ENCODE measurements at regions not wholly inside any gene's neighbourhood (a gene's known extent, or its start where the extent isn't known, plus 50 kb on each side); places are given as distances from the start of the nearest gene placed in this dataset.

DNA sequence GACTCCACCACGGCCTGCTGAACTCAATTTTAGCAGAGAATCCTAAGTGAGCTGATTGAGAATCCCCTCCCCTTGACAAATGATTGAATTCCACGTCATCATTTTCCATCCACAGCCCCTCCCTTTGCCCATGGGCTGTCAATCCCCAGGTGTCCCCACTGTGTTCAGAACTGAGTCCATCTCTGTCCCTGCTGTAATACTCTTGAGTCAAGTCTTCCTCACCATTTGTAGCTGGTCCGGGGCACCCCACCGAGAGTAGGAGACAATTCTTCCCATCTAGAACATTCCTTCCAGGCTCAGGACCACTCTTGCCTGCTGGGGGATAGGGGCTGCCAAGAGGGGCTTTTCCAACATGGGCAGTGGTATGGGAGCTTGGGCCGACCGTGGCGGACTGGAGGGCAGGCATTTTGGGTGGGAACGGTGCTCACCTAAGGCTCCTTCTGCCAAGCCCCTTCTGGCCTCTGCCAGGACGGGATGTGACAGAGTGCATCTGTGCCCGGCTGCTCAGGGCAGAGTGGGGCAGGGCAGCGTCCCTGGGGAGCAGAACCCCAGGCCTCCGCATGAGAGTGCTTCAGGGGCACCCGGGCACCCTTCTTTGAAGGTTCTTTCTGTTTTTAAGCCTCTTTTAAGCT lies 218.1 kb upstream of the RTL1 start:
- WGBS, 2 donors = 74 to 82% methylated on average over 13 of the region's 13 CpGs
- Histone ChIP-seq H3K4me1 (ENCODE audit: control insufficient read depth in 1 of 2, insufficient read depth in 2 of 2, low read length in 2 of 2) (no peaks in the 10 kb centered on the region), H3K9me3 (ENCODE audit: control insufficient read depth, low read length) (no peaks in the 10 kb centered on the region), H3K27me3 (ENCODE audit: control insufficient read depth in 1 of 2, insufficient read depth in 2 of 2, low read length in 1 of 2) (no peaks in the 10 kb centered on the region), H3K27ac (ENCODE audit: low read depth in 1 of 2, low read length in 2 of 2) (no peak overlapping the region), H3K36me3 (ENCODE audit: control insufficient read depth in 1 of 2, insufficient read depth in 2 of 2, low read length in 1 of 2) (no peaks in the 10 kb centered on the region), H3K4me3 (ENCODE audit: low read length in 2 of 2) (no peak overlapping the region)
- intact Hi-C loops (cut with DNase I) = no loop called here
- DNase-seq (no peak), ATAC-seq (ENCODE audit: low FRiP score) (no peak)

DNA sequence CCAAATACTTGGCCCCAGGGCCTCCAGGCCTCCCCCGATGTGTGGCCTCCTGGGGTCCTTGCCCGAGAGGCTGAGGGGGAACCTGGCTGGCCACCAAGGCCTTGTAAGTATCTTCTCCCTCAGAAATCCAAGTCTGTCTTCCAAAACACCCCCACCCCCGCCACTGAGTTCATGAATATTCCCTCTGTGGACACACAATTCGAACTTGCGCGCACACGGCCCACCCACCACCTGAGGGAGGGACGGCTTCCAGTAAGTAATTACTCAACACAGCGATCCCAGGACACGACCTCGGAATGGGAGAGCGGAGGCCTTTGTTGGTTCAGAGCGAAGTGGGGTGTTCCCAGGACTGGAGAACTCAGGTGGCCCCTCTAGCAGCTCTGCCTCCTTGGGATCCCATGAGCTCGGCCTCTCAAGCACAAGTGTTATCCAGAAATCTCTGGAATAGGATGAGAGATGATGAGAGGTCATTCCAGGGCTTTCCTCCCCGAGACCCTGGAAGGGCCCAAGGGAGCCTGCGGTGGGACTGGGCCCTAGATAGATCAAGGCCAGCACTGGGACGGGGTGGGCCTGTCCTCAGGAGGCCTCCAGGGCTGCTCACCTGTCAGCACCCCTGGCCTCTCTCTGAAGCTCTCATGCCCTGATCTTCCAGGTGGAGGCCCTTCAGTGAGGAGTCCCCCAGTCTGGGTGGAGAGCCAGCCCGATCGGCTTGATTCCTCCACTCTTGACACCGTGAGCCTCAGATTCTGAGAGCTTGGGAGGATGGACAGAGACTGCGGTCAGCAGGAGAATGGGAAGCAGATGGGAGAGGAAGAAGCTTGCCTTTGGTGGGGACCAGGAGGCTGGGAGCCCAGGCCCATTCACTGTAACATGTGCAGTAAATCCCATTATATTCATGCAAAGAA lies 219.0 kb upstream of the RTL1 start:
- H3K4me3 ChIP-seq (ENCODE audit: low read length in 2 of 2) = no peak overlapping the region
- peaks cover 1% of the 10 kb centered on the region for H3K9me3 ChIP-seq (ENCODE audit: control insufficient read depth, low read length)
- H3K4me1 ChIP-seq (ENCODE audit: control insufficient read depth in 1 of 2, insufficient read depth in 2 of 2, low read length in 2 of 2) = no peaks in the 10 kb centered on the region
- no peak for DNase-seq
- H3K36me3 ChIP-seq (ENCODE audit: control insufficient read depth in 1 of 2, insufficient read depth in 2 of 2, low read length in 1 of 2) = no peaks in the 10 kb centered on the region
- no peak overlapping the region for H3K27ac ChIP-seq (ENCODE audit: low read depth in 1 of 2, low read length in 2 of 2)
- 90 to 91% methylated on average over 21 of the region's 21 CpGs for WGBS, 2 donors
- intact Hi-C loops (cut with DNase I) = no loop called here
- no peaks in the 10 kb centered on the region for H3K27me3 ChIP-seq (ENCODE audit: control insufficient read depth in 1 of 2, insufficient read depth in 2 of 2, low read length in 1 of 2)
- ATAC-seq (ENCODE audit: low FRiP score) = no peak

- H3K4me1 ChIP-seq (ENCODE audit: control insufficient read depth in 1 of 2, insufficient read depth in 2 of 2, low read length in 2 of 2) = no peaks in the 10 kb centered on the region
- peaks cover 1% of the 10 kb centered on the region for H3K9me3 ChIP-seq (ENCODE audit: control insufficient read depth, low read length)
- intact Hi-C loops (cut with DNase I) = no loop called here
- no peaks in the 10 kb centered on the region for H3K27me3 ChIP-seq (ENCODE audit: control insufficient read depth in 1 of 2, insufficient read depth in 2 of 2, low read length in 1 of 2)
- H3K27ac ChIP-seq (ENCODE audit: low read depth in 1 of 2, low read length in 2 of 2) = no peak overlapping the region
- ATAC-seq (ENCODE audit: low FRiP score) (no peak), DNase-seq (no peak)
- 70 to 79% methylated on average over 19 of the region's 19 CpGs for WGBS, 2 donors
- no peak overlapping the region for H3K4me3 ChIP-seq (ENCODE audit: low read length in 2 of 2)
- no peaks in the 10 kb centered on the region for H3K36me3 ChIP-seq (ENCODE audit: control insufficient read depth in 1 of 2, insufficient read depth in 2 of 2, low read length in 1 of 2)
Observed at GRCh38 chr14:101123618-101124510, 220.3 kb upstream of the RTL1 start.

DNA sequence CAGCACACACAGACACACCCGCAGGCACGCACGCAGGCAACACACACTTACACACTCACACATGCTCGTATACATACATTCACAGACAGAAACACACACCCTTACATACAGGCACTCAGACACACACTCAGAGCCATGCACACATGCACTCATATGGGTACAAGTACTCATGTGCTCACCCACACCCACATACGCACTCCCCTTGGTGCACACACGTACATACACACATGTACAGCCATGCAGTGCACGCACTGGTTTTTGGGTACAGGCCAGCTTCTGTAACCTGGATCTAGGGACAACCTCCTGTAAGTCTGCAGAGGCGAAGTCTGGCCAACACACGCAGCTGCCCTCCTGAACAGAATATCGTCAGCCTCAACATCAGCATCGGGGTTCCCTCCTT lies 221.3 kb upstream of the RTL1 start:
- Histone ChIP-seq H3K4me1 (ENCODE audit: control insufficient read depth in 1 of 2, insufficient read depth in 2 of 2, low read length in 2 of 2) (no peaks in the 10 kb centered on the region), H3K27ac (ENCODE audit: low read depth in 1 of 2, low read length in 2 of 2) (no peak overlapping the region), H3K9me3 (ENCODE audit: control insufficient read depth, low read length) (peaks cover 1% of the 10 kb centered on the region), H3K4me3 (ENCODE audit: low read length in 2 of 2) (no peak overlapping the region), H3K27me3 (ENCODE audit: control insufficient read depth in 1 of 2, insufficient read depth in 2 of 2, low read length in 1 of 2) (no peaks in the 10 kb centered on the region), H3K36me3 (ENCODE audit: control insufficient read depth in 1 of 2, insufficient read depth in 2 of 2, low read length in 1 of 2) (no peaks in the 10 kb centered on the region)
- 85 to 86% methylated on average over 11 of the region's 11 CpGs for WGBS, 2 donors
- DNase-seq = no peak
- ATAC-seq (ENCODE audit: low FRiP score) = no peak
- intact Hi-C loops (cut with DNase I) = no loop called here

DNA sequence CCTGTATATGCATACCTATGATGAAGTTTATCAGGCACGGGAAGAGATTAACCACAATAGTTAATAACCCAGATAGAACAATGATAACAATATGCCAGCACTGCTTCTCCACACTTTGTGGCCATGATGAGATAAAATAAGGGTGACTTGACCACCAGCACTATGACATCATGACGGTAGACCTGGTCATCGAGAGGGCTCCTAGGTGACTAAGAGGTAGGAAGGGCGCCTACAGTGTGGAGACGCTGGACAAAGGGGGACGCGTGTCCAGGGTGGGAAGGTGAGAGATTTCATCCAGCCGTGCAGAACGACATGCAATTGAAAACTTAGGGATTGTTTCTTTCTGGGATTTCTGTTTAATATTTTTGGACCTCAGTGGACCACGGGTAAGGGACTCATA lies 221.8 kb upstream of the RTL1 start:
- no peak overlapping the region for H3K4me3 ChIP-seq (ENCODE audit: low read length in 2 of 2)
- WGBS, 2 donors = 91% methylated on average over 10 of the region's 10 CpGs
- ATAC-seq (ENCODE audit: low FRiP score) (no peak), DNase-seq (no peak)
- intact Hi-C loops (cut with DNase I) = no loop called here
- no peak overlapping the region for H3K27ac ChIP-seq (ENCODE audit: low read depth in 1 of 2, low read length in 2 of 2)
- peaks cover 1% of the 10 kb centered on the region for H3K9me3 ChIP-seq (ENCODE audit: control insufficient read depth, low read length)
- no peaks in the 10 kb centered on the region for H3K27me3 ChIP-seq (ENCODE audit: control insufficient read depth in 1 of 2, insufficient read depth in 2 of 2, low read length in 1 of 2)
- no peaks in the 10 kb centered on the region for H3K4me1 ChIP-seq (ENCODE audit: control insufficient read depth in 1 of 2, insufficient read depth in 2 of 2, low read length in 2 of 2)
- H3K36me3 ChIP-seq (ENCODE audit: control insufficient read depth in 1 of 2, insufficient read depth in 2 of 2, low read length in 1 of 2) = no peaks in the 10 kb centered on the region

GRCh38 chr14:101125719-101126651 lies 222.5 kb upstream of the RTL1 start:
- WGBS, 2 donors = 87 to 88% methylated on average over 36 to 37 of the region's 37 CpGs
- H3K4me3 ChIP-seq (ENCODE audit: low read length in 2 of 2) = no peak overlapping the region
- no peak overlapping the region for H3K27ac ChIP-seq (ENCODE audit: low read depth in 1 of 2, low read length in 2 of 2)
- ATAC-seq (ENCODE audit: low FRiP score) (no peak), DNase-seq (no peak)
- no peaks in the 10 kb centered on the region for H3K4me1 ChIP-seq (ENCODE audit: control insufficient read depth in 1 of 2, insufficient read depth in 2 of 2, low read length in 2 of 2)
- peaks cover 1% of the 10 kb centered on the region for H3K9me3 ChIP-seq (ENCODE audit: control insufficient read depth, low read length)
- no peaks in the 10 kb centered on the region for H3K36me3 ChIP-seq (ENCODE audit: control insufficient read depth in 1 of 2, insufficient read depth in 2 of 2, low read length in 1 of 2)
- no peaks in the 10 kb centered on the region for H3K27me3 ChIP-seq (ENCODE audit: control insufficient read depth in 1 of 2, insufficient read depth in 2 of 2, low read length in 1 of 2)
- intact Hi-C loops (cut with DNase I) = no loop called here

GRCh38 chr14:101126731-101127130 lies 223.2 kb upstream of the RTL1 start:
- intact Hi-C loops (cut with DNase I) = no loop called here
- no peak overlapping the region for H3K27ac ChIP-seq (ENCODE audit: low read depth in 1 of 2, low read length in 2 of 2)
- no peak for ATAC-seq (ENCODE audit: low FRiP score)
- no peaks in the 10 kb centered on the region for H3K27me3 ChIP-seq (ENCODE audit: control insufficient read depth in 1 of 2, insufficient read depth in 2 of 2, low read length in 1 of 2)
- peaks cover 1% of the 10 kb centered on the region for H3K9me3 ChIP-seq (ENCODE audit: control insufficient read depth, low read length)
- H3K4me1 ChIP-seq (ENCODE audit: control insufficient read depth in 1 of 2, insufficient read depth in 2 of 2, low read length in 2 of 2) = no peaks in the 10 kb centered on the region
- no peak overlapping the region for H3K4me3 ChIP-seq (ENCODE audit: low read length in 2 of 2)
- no peak for DNase-seq
- no peaks in the 10 kb centered on the region for H3K36me3 ChIP-seq (ENCODE audit: control insufficient read depth in 1 of 2, insufficient read depth in 2 of 2, low read length in 1 of 2)
- WGBS, 2 donors = 38 to 50% methylated on average over 4 of the region's 4 CpGs

DNA sequence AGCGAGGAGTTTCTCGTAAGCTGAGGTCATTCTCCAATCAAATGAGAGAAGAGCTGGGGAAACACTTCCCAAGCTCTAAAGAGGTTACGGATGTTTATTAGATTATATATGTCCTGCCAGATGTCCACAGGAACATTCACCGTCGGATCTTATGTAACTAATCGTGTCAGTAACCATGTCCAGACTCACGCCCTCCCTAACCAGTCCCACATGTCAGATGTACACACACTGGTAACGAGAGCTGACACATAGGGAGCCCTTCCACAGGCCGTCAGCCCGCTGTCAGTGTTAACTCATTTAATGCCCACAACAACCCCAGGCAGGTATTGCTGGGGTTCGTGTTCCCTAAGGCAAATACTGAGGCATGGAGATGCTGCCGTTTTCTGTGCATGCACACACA lies 223.7 kb upstream of the RTL1 start:
- 53 to 60% methylated on average over 12 of the region's 12 CpGs for WGBS, 2 donors
- no peaks in the 10 kb centered on the region for H3K36me3 ChIP-seq (ENCODE audit: control insufficient read depth in 1 of 2, insufficient read depth in 2 of 2, low read length in 1 of 2)
- DNase-seq = no peak
- intact Hi-C loops (cut with DNase I) = no loop called here
- no peak overlapping the region for H3K4me3 ChIP-seq (ENCODE audit: low read length in 2 of 2)
- H3K9me3 ChIP-seq (ENCODE audit: control insufficient read depth, low read length) = peaks cover 1% of the 10 kb centered on the region
- H3K4me1 ChIP-seq (ENCODE audit: control insufficient read depth in 1 of 2, insufficient read depth in 2 of 2, low read length in 2 of 2) = no peaks in the 10 kb centered on the region
- H3K27ac ChIP-seq (ENCODE audit: low read depth in 1 of 2, low read length in 2 of 2) = no peak overlapping the region
- no peak for ATAC-seq (ENCODE audit: low FRiP score)
- no peaks in the 10 kb centered on the region for H3K27me3 ChIP-seq (ENCODE audit: control insufficient read depth in 1 of 2, insufficient read depth in 2 of 2, low read length in 1 of 2)
